Neuronal stem cell (in vitro differentiated cells): ENCODE measurements at regions not wholly inside any gene's neighbourhood (a gene's known extent, or its start where the extent isn't known, plus 50 kb on each side); places are given as distances from the start of the nearest gene placed in this dataset.

Experiments
- DNase-seq: peaks from one replicate; pipeline ENCODE4 v3.0.0-alpha.2; 2013; ENCODE audit warnings: low spot score
- H2AFZ ChIP-seq: one replicate; pipeline ENCODE4 v1.6.1; 2013; ENCODE audit warnings: mild to moderate bottlenecking, low read length, inconsistent platforms
- H2AK5ac ChIP-seq: 2 replicates; pipeline ENCODE4 v1.6.1; 2013; ENCODE audit warnings: low read depth, mild to moderate bottlenecking, inconsistent platforms, low read length, moderate library complexity, mixed read lengths
- H2BK120ac ChIP-seq: 2 replicates; pipeline ENCODE4 v1.6.1; 2013; ENCODE audit warnings: low read depth, mild to moderate bottlenecking, inconsistent platforms, low read length, moderate library complexity, mixed read lengths
- H2BK12ac ChIP-seq: one replicate; pipeline ENCODE4 v1.6.1; 2013; ENCODE audit warnings: low read length, inconsistent platforms
- H2BK15ac ChIP-seq: 2 replicates; pipeline ENCODE4 v1.6.1; 2013; ENCODE audit warnings: mild to moderate bottlenecking, low read length, inconsistent platforms, mixed read lengths
- H2BK5ac ChIP-seq: one replicate; pipeline ENCODE4 v1.6.1; 2013; ENCODE audit warnings: inconsistent platforms, mild to moderate bottlenecking, low read length, moderate library complexity
- H3K14ac ChIP-seq: one replicate; pipeline ENCODE4 v1.6.1; 2013; ENCODE audit warnings: low read length, inconsistent platforms
- H3K18ac ChIP-seq: 2 replicates; pipeline ENCODE4 v1.6.1; 2013; ENCODE audit warnings: low read length, inconsistent platforms
- H3K23ac ChIP-seq: 2 replicates; pipeline ENCODE4 v1.6.1; 2013; ENCODE audit warnings: low read depth, mild to moderate bottlenecking, mixed read lengths, low read length, inconsistent platforms; ENCODE audit not compliant: poor library complexity
- H3K27ac ChIP-seq: replicated peaks from 3 replicates; pipeline ENCODE4 v1.5.1; 2013; ENCODE audit warnings: low read length, inconsistent platforms
- H3K27me3 ChIP-seq, 3 experiments: 2 replicates each; pipeline ENCODE4 v1.6.1; 2013; ENCODE audit warnings: low read length in 3 of 3, mild to moderate bottlenecking in 2 of 3, inconsistent platforms in 1 of 3, low read depth in 1 of 3, mixed read lengths in 1 of 3, moderate library complexity in 1 of 3; ENCODE audit not compliant: control insufficient read depth in 3 of 3, insufficient read depth in 3 of 3
- H3K36me3 ChIP-seq, 2 donors: replicated peaks in 1 of 2; 2 replicates each; pipeline ENCODE4 v1.6.1; 2013; ENCODE audit warnings: low read length in 2 of 2; ENCODE audit not compliant: control insufficient read depth in 2 of 2, insufficient read depth in 2 of 2
- H3K4ac ChIP-seq: 2 replicates; pipeline ENCODE4 v1.6.1; 2013; ENCODE audit warnings: inconsistent platforms, mild to moderate bottlenecking, low read length, moderate library complexity
- H3K4me1 ChIP-seq, 2 donors: 1 replicate in 1 of 2; 2 replicates in 1 of 2; pipeline ENCODE4 v1.6.1; 2013; ENCODE audit warnings: low read length in 2 of 2, low read depth in 1 of 2; ENCODE audit not compliant: control insufficient read depth in 2 of 2, insufficient read depth in 1 of 2
- H3K4me2 ChIP-seq: one replicate; pipeline ENCODE4 v1.6.1; 2013; ENCODE audit warnings: mild to moderate bottlenecking, low read length, inconsistent platforms; ENCODE audit not compliant: insufficient read depth, poor library complexity, severe bottlenecking
- H3K4me3 ChIP-seq, 2 donors: 2 replicates each; pipeline ENCODE4 v1.5.1; 2013; ENCODE audit warnings: low read length in 2 of 2, mild to moderate bottlenecking in 2 of 2, inconsistent platforms in 1 of 2, moderate library complexity in 1 of 2
- H3K79me1 ChIP-seq: one replicate; pipeline ENCODE4 v1.6.1; 2013; ENCODE audit warnings: low read depth, mild to moderate bottlenecking, inconsistent platforms, low read length, moderate library complexity
- H3K9ac ChIP-seq: one replicate; pipeline ENCODE4 v1.6.1; 2013; ENCODE audit warnings: mild to moderate bottlenecking, low read depth, low read length, inconsistent platforms; ENCODE audit not compliant: poor library complexity
- H3K9me3 ChIP-seq, 2 donors: replicated peaks in 1 of 2; 2 replicates each; pipeline versions ENCODE3 to v1.6.1; 2013; ENCODE audit warnings: low read length in 2 of 2, mild to moderate bottlenecking in 2 of 2, inconsistent platforms in 1 of 2, low read depth in 1 of 2, mixed read lengths in 1 of 2, moderate library complexity in 1 of 2; ENCODE audit not compliant: control insufficient read depth in 2 of 2, insufficient read depth in 1 of 2
- H4K8ac ChIP-seq: one replicate; pipeline ENCODE4 v1.6.1; 2013; ENCODE audit warnings: low read depth, mild to moderate bottlenecking, inconsistent platforms, low read length, moderate library complexity
- H4K91ac ChIP-seq: one replicate; pipeline ENCODE4 v1.6.1; 2013; ENCODE audit warnings: low read length, low read depth, mild to moderate bottlenecking, inconsistent platforms; ENCODE audit not compliant: poor library complexity
- WGBS, 2 donors: extraction: QIAGEN DNeasy Blood & Tissue Kit; methylation state at CpG; one replicate each; pipeline ENCODE4 v1.1.7; 2013; ENCODE audit warnings: missing lambda C conversion rate in 2 of 2, mixed read lengths in 1 of 2; ENCODE audit not compliant: insufficient read length in 2 of 2, insufficient replicate concordance in 1 of 2; ENCODE audit errors: extremely low coverage in 2 of 2; 5-methylcytosine and 5-hydroxymethylcytosine counted together

- H3K79me1 ChIP-seq, result no peaks in the 10 kb centered on the region
- H3K9me3 ChIP-seq, result no peaks in the 10 kb centered on the region
- no peak overlapping the region for H3K4me2 ChIP-seq
- H3K9ac ChIP-seq, result no peak overlapping the region
- no peak overlapping the region for H2BK15ac ChIP-seq
- H3K4me1 ChIP-seq, result no peaks in the 10 kb centered on the region
- H3K23ac ChIP-seq, result no peak overlapping the region
- no peak overlapping the region for H2BK120ac ChIP-seq
- H2AK5ac ChIP-seq, result no peak overlapping the region
- H3K4me3 ChIP-seq, result no peak overlapping the region
- no peak overlapping the region for H3K4ac ChIP-seq
- no peak overlapping the region for H3K18ac ChIP-seq
- H4K8ac ChIP-seq, result no peak overlapping the region
- H2AFZ ChIP-seq, result no peak overlapping the region
- H2BK5ac ChIP-seq, result no peak overlapping the region
- no peak overlapping the region for H4K91ac ChIP-seq
- H3K27me3 ChIP-seq, result no peaks in the 10 kb centered on the region
- H3K14ac ChIP-seq, result no peak overlapping the region
- H3K36me3 ChIP-seq, result no peaks in the 10 kb centered on the region
- H3K27ac ChIP-seq, result no peak overlapping the region
- no peak for DNase-seq
- no peak overlapping the region for H2BK12ac ChIP-seq
- WGBS, 2 donors, result no CpG with 5 or more reads among the region's 1 CpG
Measured at GRCh38 chr7:54874804-54875203, 115.8 kb upstream of the SEC61G start.

DNA sequence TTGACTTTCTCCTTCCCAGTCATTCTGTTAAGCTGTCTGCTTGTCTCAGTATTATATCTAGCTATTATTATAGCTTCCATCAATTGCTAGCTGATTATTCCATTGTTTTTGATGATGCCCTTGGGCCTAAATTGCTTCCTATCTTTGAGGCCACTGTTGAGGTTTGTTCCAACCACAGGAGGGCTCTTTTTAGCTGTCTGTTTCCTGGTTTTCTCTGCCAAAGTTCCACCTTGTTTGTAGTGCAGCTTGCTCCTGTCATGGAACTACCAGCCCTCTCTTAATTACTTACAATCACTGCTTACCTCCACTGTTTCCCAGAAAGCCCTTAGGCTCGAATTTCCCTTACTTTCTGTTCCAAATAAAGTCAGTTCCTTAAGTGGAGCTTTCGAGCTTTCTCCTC, 118.7 kb upstream of the SEC61G start:
- H3K4me2 ChIP-seq, result no peak overlapping the region
- H2BK5ac ChIP-seq, result no peak overlapping the region
- H3K36me3 ChIP-seq, result no peaks in the 10 kb centered on the region
- H3K4me3 ChIP-seq, result no peak overlapping the region
- no peaks in the 10 kb centered on the region for H3K9me3 ChIP-seq
- H3K27me3 ChIP-seq, result no peaks in the 10 kb centered on the region
- no peak overlapping the region for H2BK120ac ChIP-seq
- no peak overlapping the region for H2BK12ac ChIP-seq
- H3K14ac ChIP-seq, result no peak overlapping the region
- H3K9ac ChIP-seq, result no peak overlapping the region
- H2BK15ac ChIP-seq, result no peak overlapping the region
- no peak for DNase-seq
- no peaks in the 10 kb centered on the region for H3K79me1 ChIP-seq
- WGBS, 2 donors, result no CpG with 5 or more reads among the region's 2 CpGs
- H2AFZ ChIP-seq, result no peak overlapping the region
- H2AK5ac ChIP-seq, result no peak overlapping the region
- H4K91ac ChIP-seq, result no peak overlapping the region
- no peak overlapping the region for H3K27ac ChIP-seq
- peaks cover 0 to 12% of the 10 kb centered on the region in 2 donors for H3K4me1 ChIP-seq
- H4K8ac ChIP-seq, result no peak overlapping the region
- no peak overlapping the region for H3K4ac ChIP-seq
- no peak overlapping the region for H3K23ac ChIP-seq
- no peak overlapping the region for H3K18ac ChIP-seq

GRCh38 chr7:54878339-54878738, 119.3 kb upstream of the SEC61G start:
- no peak overlapping the region for H3K9ac ChIP-seq
- no peak overlapping the region for H3K23ac ChIP-seq
- H3K9me3 ChIP-seq, result no peaks in the 10 kb centered on the region
- no CpG with 5 or more reads among the region's 1 CpG for WGBS, 2 donors
- DNase-seq, result no peak
- H2AFZ ChIP-seq, result no peak overlapping the region
- H2BK15ac ChIP-seq, result no peak overlapping the region
- H3K4me2 ChIP-seq, result no peak overlapping the region
- H3K4me3 ChIP-seq, result no peak overlapping the region
- no peaks in the 10 kb centered on the region for H3K79me1 ChIP-seq
- no peak overlapping the region for H2BK5ac ChIP-seq
- H3K4me1 ChIP-seq, result peaks cover 0 to 12% of the 10 kb centered on the region in 2 donors
- no peak overlapping the region for H4K91ac ChIP-seq
- no peak overlapping the region for H3K14ac ChIP-seq
- H3K4ac ChIP-seq, result no peak overlapping the region
- H3K36me3 ChIP-seq, result no peaks in the 10 kb centered on the region
- no peak overlapping the region for H3K27ac ChIP-seq
- no peak overlapping the region for H3K18ac ChIP-seq
- H2BK120ac ChIP-seq, result no peak overlapping the region
- no peak overlapping the region for H2AK5ac ChIP-seq
- H4K8ac ChIP-seq, result no peak overlapping the region
- no peak overlapping the region for H2BK12ac ChIP-seq
- no peaks in the 10 kb centered on the region for H3K27me3 ChIP-seq

DNA sequence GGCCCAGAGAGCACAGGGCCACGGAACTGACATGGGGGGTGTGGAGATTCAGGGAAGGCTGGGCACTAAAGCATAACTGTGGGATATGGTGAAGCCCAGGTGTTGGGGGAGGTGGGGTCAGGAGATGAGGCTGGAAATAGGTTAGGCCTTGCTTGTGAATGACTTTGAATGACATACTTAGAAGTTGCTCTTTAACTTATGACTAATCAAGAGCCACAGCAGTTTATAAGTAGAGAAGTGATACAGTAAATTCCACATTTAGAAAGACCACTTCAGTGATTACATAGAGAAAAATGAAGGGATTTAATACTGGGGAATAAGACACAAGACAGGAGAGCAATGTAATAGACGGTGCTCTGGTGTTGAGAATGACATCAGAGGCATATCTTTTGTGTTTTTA, 120.8 kb upstream of the SEC61G start:
- H2BK120ac ChIP-seq, result no peak overlapping the region
- no peak overlapping the region for H4K8ac ChIP-seq
- WGBS, 2 donors, result no CpG with 5 or more reads among the region's 2 CpGs
- H3K18ac ChIP-seq, result no peak overlapping the region
- no peak overlapping the region for H3K14ac ChIP-seq
- H3K79me1 ChIP-seq, result no peaks in the 10 kb centered on the region
- no peak overlapping the region for H3K4me3 ChIP-seq
- H3K27ac ChIP-seq, result no peak overlapping the region
- H3K9me3 ChIP-seq, result no peaks in the 10 kb centered on the region
- H2BK12ac ChIP-seq, result no peak overlapping the region
- H3K36me3 ChIP-seq, result no peaks in the 10 kb centered on the region
- H3K27me3 ChIP-seq, result no peaks in the 10 kb centered on the region
- H3K4me1 ChIP-seq, result peaks cover 0 to 12% of the 10 kb centered on the region in 2 donors
- no peak overlapping the region for H2BK15ac ChIP-seq
- H3K4ac ChIP-seq, result no peak overlapping the region
- H4K91ac ChIP-seq, result no peak overlapping the region
- H2AFZ ChIP-seq, result no peak overlapping the region
- no peak overlapping the region for H3K23ac ChIP-seq
- H2BK5ac ChIP-seq, result no peak overlapping the region
- no peak overlapping the region for H3K9ac ChIP-seq
- no peak overlapping the region for H3K4me2 ChIP-seq
- DNase-seq, result no peak
- no peak overlapping the region for H2AK5ac ChIP-seq
